PC-3 (cell line): ENCODE measurements at regions not wholly inside any gene's neighbourhood (a gene's known extent, or its start where the extent isn't known, plus 50 kb on each side); places are given as distances from the start of the nearest gene placed in this dataset.

Source experiments
- EZH2 ChIP-seq: fragments of 300-600 bp; sonication (generic); IDR thresholded peaks from one replicate; pipeline ENCODE4 v1.6.1; 2017; ENCODE audit warnings: antibody characterized with exemption, mild to moderate bottlenecking, low read length; ENCODE audit not compliant: unreplicated experiment
- EZH2phosphoT487 ChIP-seq: fragments of 300-600 bp; sonication (generic); IDR thresholded peaks from 2 replicates; pipeline ENCODE4 v1.6.1; 2018; ENCODE audit warnings: mild to moderate bottlenecking, antibody characterized with exemption, low read length, borderline replicate concordance
- TF ChIP-seq, protein P1 (sequence below): fragments of 300-600 bp; sonication (generic); conservative IDR thresholded peaks from 2 replicates; pipeline ENCODE4 v1.5.1; 2017; ENCODE audit warnings: antibody characterized with exemption, low read depth, mild to moderate bottlenecking, low read length

DNA sequence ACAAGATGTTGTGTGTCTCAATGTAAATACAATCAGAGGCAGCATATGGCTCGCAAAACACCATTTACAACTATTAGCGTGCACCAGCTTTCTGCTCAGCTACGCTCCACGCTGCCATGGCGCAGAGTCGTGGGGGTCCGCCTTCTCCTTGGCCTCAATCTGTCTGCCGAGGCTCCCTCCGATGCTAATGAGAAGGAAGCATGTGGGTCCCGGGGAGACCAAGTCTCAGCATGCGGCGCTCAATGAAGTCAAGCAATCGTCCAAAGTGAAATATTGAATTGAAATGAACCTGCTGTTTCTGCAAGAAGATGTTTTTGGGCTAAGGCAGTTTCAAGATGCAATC, 228.9 kb downstream of the TOMM20 start:
- TF ChIP-seq EZH2phosphoT487: no peak
- TF ChIP-seq, protein P1, sequence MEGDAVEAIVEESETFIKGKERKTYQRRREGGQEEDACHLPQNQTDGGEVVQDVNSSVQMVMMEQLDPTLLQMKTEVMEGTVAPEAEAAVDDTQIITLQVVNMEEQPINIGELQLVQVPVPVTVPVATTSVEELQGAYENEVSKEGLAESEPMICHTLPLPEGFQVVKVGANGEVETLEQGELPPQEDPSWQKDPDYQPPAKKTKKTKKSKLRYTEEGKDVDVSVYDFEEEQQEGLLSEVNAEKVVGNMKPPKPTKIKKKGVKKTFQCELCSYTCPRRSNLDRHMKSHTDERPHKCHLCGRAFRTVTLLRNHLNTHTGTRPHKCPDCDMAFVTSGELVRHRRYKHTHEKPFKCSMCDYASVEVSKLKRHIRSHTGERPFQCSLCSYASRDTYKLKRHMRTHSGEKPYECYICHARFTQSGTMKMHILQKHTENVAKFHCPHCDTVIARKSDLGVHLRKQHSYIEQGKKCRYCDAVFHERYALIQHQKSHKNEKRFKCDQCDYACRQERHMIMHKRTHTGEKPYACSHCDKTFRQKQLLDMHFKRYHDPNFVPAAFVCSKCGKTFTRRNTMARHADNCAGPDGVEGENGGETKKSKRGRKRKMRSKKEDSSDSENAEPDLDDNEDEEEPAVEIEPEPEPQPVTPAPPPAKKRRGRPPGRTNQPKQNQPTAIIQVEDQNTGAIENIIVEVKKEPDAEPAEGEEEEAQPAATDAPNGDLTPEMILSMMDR: no peak
- no peak for TF ChIP-seq EZH2
